RWPE1 (cell line): ENCODE measurements at regions not wholly inside any gene's neighbourhood (a gene's known extent, or its start where the extent isn't known, plus 50 kb on each side); places are given as distances from the start of the nearest gene placed in this dataset.
A peak's percentile ranks its signal among the peaks of the same experiment; 100 is the strongest.

ENCODE experiments used
- CTCF ChIA-PET: fragments of 350-600 bp; sonication (Branson Sonifier 250); formaldehyde crosslinking; extraction: SDS; loops from one replicate; lab custom pipeline; 2021; lab: Yijun Ruan, JAX
- POLR2A ChIA-PET: fragments of 400-600 bp; formaldehyde crosslinking; extraction: SDS; loops from one replicate; lab custom pipeline; 2020; ENCODE audit warnings: antibody characterized with exemption; ENCODE audit not compliant: low non-redundant PET; lab: Yijun Ruan, JAX
- DNase-seq: peaks from one replicate; pipeline ENCODE4 v3.0.0; 2012; ENCODE audit warnings: low spot score
- H3K27ac ChIP-seq: fragments of 450-650 bp; 2 replicates; pipeline ENCODE4 v1.5.1; 2017
- TF ChIP-seq, protein P1 (sequence below): fragments of 450-650 bp; conservative IDR thresholded peaks from 2 replicates; pipeline ENCODE4 v1.5.1; 2017; ENCODE audit warnings: low read depth, mild to moderate bottlenecking

DNA sequence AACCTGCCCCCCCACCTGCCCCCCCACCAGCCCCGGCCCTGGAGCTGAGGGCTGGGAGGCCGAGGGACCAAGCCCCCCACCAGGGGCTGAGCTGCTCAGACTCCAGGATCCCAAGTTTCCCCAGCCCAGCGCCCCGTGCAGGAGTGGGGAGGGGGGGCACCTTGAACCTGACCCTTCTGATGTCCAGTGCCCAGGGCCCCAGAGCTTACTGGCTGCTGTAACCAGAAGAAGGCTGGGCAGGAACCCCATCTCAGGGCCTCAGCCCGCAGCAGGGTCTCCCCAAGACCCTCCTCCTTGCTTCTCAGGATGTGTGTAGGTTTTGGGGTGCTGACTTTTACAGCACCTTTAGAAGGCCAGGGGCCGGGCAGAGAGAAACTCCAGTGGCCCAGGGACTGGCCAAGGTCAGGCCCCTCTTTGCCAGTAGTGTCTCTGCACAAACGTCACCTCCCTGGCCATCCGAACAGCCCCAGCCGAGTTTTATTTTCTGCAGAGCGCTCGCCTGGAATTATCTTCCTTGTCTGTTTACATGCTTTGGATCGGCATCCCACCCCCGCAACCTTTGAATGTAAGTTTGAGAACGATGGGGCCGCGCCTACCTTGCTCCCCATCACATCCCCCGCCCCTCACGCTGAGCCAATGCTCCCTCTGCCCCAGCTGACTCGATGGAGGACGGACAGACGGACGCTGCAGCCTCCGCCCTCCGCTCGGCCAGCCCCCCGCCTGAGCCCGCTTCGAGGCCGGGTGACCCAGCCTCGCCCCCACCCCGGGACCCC lies 70.1 kb upstream of the CASZ1 start:
- ChIA-PET CTCF (interaction anchor here (0.6 to 1.8 kb wide), 11 partner anchors 18 to 438 kb away, joined by 3 to 5 read pairs (median 4); no protein-coding TSS in a partner anchor), POLR2A (no interaction called here)
- peak; percentile 33 for DNase-seq
- H3K27ac ChIP-seq, result peak overlapping the region; percentile 41
- TF ChIP-seq, protein P1, sequence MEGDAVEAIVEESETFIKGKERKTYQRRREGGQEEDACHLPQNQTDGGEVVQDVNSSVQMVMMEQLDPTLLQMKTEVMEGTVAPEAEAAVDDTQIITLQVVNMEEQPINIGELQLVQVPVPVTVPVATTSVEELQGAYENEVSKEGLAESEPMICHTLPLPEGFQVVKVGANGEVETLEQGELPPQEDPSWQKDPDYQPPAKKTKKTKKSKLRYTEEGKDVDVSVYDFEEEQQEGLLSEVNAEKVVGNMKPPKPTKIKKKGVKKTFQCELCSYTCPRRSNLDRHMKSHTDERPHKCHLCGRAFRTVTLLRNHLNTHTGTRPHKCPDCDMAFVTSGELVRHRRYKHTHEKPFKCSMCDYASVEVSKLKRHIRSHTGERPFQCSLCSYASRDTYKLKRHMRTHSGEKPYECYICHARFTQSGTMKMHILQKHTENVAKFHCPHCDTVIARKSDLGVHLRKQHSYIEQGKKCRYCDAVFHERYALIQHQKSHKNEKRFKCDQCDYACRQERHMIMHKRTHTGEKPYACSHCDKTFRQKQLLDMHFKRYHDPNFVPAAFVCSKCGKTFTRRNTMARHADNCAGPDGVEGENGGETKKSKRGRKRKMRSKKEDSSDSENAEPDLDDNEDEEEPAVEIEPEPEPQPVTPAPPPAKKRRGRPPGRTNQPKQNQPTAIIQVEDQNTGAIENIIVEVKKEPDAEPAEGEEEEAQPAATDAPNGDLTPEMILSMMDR, result no peak

DNA sequence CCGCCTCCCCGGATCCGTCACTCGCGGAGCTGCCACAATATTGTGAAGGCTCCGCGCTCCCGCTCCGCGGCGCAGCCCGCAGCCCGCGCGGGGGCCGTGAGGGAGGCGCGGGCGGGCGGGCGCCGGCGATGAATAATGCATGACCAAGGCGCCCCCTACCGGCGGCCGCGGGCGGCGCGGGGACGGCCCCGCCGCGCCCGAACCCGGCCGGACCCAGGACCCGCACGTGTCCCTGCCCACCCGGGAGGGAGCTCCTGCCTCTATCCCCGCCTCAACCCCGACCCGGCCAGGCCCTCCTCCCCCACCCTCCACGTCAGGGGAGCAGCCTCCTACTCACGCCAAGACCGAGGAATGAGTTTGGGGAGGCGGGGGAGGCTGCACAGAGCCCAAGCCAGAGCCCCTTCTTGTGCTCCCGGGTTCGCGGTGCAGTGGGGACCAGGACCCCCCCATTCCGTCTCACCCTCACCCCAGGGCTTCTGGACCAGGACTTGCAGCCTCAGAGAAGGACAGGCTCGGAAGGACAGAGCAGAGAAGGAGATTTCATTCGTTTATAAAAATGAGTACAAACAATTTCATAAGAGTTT lies 70.8 kb upstream of the CASZ1 start:
- TF ChIP-seq, protein P1, result peak; percentile 89
- peak overlapping the region; percentile 41 for H3K27ac ChIP-seq
- ChIA-PET CTCF (interaction anchor here (0.5 to 1.2 kb wide), 15 partner anchors 19 to 438 kb away, joined by 3 to 4 read pairs (median 3); no protein-coding TSS in a partner anchor), POLR2A (no interaction called here)
- peak; percentile 59 for DNase-seq

DNA sequence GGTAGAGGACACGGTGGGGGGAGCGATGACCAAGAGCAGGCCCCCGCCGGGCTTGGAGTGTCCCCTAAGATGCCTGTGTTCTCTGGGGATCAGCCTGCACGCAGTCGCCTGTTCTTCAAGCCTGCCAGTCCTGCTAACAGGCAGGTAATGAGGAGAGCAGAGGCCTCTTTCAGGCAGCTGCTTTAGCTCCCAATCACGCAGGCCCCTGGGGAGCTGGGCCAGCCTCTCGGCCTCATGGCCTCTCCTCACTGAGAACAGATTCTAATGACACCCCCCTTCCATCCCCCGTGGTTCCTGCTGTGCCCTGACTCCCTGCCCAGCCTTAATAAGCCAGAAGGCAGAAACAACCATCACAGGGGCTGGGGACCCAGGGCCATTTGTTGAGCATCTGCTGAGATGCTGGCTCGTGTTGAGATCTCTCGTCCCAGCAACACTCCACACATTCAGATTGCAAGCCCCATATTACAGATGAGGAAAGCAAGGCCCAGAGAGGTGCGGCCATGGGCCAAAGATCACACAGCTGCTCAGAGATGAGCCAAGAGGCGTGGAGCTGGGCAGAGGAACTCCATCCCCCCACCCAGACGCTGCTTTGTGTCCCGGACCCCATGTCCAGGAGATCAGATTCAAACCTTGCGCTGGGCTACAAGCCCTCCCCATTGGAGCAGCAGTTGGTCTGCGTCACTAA lies 71.6 kb upstream of the CASZ1 start:
- TF ChIP-seq, protein P1, result no peak
- no peak overlapping the region for H3K27ac ChIP-seq
- ChIA-PET POLR2A (no interaction called here), CTCF (no interaction called here)
- no peak for DNase-seq

DNA sequence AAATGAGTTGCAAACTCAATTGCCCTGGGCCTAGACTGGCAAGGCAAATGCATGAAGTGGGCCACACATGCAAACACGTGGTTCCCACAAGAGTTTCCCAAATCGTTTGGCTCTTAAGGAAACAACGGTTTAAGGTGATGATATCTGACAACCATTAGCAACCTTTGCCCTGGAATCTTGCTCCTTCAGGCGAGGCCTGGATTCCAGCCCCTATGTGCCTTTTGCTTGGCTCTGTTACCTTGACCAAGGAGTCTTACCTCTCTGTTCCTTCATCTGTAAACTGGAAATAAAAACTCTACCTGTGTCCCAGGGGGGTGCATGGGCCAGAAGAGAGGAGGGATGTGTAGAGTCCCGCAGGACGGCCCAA lies 72.1 kb upstream of the CASZ1 start:
- no peak for DNase-seq
- POLR2A ChIA-PET, result no interaction called here
- TF ChIP-seq, protein P1, result no peak
- CTCF ChIA-PET, result no interaction called here
- H3K27ac ChIP-seq, result no peak overlapping the region

DNA sequence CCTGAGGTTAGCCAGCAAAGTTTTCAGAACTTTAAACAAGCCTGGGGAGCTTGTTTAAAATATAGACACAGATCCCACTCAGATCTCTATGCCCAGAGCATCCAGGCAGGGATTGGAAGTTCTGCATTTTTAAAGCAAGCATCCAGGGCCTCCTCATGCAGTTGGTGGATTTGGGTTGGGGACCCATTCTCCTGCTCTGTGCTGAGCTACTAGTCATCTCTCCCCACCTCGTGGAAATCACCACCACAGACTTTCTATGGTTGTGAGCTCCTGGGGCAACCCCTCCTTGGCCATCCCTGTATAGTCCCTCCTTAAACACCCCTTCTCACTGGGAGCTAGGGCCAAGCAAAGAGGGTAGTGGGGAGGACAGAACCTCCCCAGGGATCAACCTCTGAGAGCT lies 73.5 kb upstream of the CASZ1 start:
- H3K27ac ChIP-seq, result no peak overlapping the region
- no peak for DNase-seq
- TF ChIP-seq, protein P1, result no peak
- POLR2A ChIA-PET, result interaction anchor here (0.5 kb wide), 1 partner anchor 738 kb away, joined by 3 read pairs; no protein-coding TSS in a partner anchor
- CTCF ChIA-PET, result interaction anchor here (0.5 to 0.7 kb wide), 2 partner anchors 10 to 41 kb away, joined by 3 read pairs; no protein-coding TSS in a partner anchor

DNA sequence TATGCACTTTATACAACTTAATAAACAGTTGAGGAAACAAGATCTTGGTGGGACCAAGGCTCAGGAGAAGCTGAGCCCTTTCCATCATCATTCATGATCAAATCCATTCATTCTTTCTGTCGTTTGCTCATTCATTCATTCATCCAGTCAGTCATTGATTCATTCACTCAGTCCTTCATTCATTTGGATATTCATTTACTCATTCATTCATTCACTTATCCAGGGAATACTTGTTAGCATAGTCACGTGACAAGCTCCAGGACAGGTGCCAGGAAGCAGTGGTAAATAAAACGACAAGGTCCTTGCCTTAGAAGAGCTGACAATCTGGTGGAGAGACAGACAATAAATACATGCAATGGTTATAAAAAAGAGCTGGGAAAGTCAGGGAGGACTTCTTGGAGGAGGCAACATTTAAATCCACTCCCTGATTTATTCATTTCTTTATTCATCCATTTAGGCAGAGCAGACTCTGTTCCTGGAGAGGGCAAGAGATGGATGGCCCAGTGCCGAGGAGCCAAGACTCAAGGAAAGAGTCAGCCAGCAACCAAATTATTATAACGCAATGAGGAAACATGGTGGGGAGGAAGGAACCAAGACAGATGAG lies 74.1 kb upstream of the CASZ1 start:
- TF ChIP-seq, protein P1, result no peak
- no peak for DNase-seq
- H3K27ac ChIP-seq, result no peak overlapping the region
- ChIA-PET POLR2A (interaction anchor here (0.5 kb wide), 1 partner anchor 739 kb away, joined by 3 read pairs; no protein-coding TSS in a partner anchor), CTCF (interaction anchor here (0.5 to 0.6 kb wide), 2 partner anchors 42 to 78 kb away, joined by 3 read pairs; no protein-coding TSS in a partner anchor)
